SU-DHL-6 (cell line): ENCODE measurements at regions not wholly inside any gene's neighbourhood (a gene's known extent, or its start where the extent isn't known, plus 50 kb on each side); places are given as distances from the start of the nearest gene placed in this dataset.

ENCODE experiments used
- H2AFZ ChIP-seq: fragments of 200-600 bp; sonication (generic); 2 replicates; pipeline ENCODE4 v1.6.1; 2014; ENCODE audit warnings: low read depth, mild to moderate bottlenecking, moderate library complexity, mixed read lengths, antibody characterized with exemption, low read length; ENCODE audit not compliant: severe bottlenecking
- H3F3A ChIP-seq: fragments of 200-600 bp; shearing (Covaris generic); 2 replicates; pipeline ENCODE4 v1.6.0; 2016; ENCODE audit warnings: antibody characterized with exemption, mild to moderate bottlenecking; ENCODE audit not compliant: insufficient read depth
- H3K27ac ChIP-seq: fragments of 200-600 bp; sonication (generic); 2 replicates; pipeline ENCODE4 v1.5.1; 2016; ENCODE audit warnings: low read depth, mild to moderate bottlenecking, low read length, moderate library complexity, mixed read lengths
- H3K27me3 ChIP-seq: fragments of 200-600 bp; sonication (generic), shearing (Covaris generic); 2 replicates; pipeline ENCODE4 v1.6.0; 2014; ENCODE audit warnings: mild to moderate bottlenecking, low read length
- H3K36me3 ChIP-seq: fragments of 200-600 bp; sonication (generic); 2 replicates; pipeline ENCODE4 v1.6.1; 2014; ENCODE audit warnings: mild to moderate bottlenecking, low read length, mixed read lengths
- H3K4me2 ChIP-seq: fragments of 300-600, 200-600 bp; shearing (Covaris generic), sonication (generic); 2 replicates; pipeline ENCODE4 v1.6.0; 2014; ENCODE audit warnings: low read length, low read depth, mild to moderate bottlenecking; ENCODE audit not compliant: poor library complexity, severe bottlenecking
- H3K4me3 ChIP-seq: fragments of 200-600 bp; sonication (generic); 2 replicates; pipeline ENCODE4 v1.5.1; 2014; ENCODE audit warnings: antibody characterized with exemption, low read length, mild to moderate bottlenecking, mixed read lengths; ENCODE audit not compliant: insufficient read depth, poor library complexity, severe bottlenecking
- H3K79me2 ChIP-seq: fragments of 200-600 bp; sonication (generic); 2 replicates; pipeline ENCODE4 v1.6.1; 2014; ENCODE audit warnings: mild to moderate bottlenecking, low read length, moderate library complexity; ENCODE audit not compliant: insufficient read depth
- H3K9ac ChIP-seq: fragments of 200-600 bp; sonication (generic); 2 replicates; pipeline ENCODE4 v1.7.0; 2014; ENCODE audit warnings: mild to moderate bottlenecking, low read length
- H3K9me2 ChIP-seq: fragments of 200-600 bp; sonication (generic); replicated peaks from 2 replicates; pipeline ENCODE4 v1.6.1; 2014; ENCODE audit warnings: low read length; ENCODE audit not compliant: insufficient read depth
- H3K9me3 ChIP-seq: fragments of 200-600 bp; sonication (generic); 2 replicates; pipeline ENCODE4 v1.6.1; 2014; ENCODE audit warnings: low read length, mixed read lengths; ENCODE audit not compliant: insufficient read depth
- H4K20me1 ChIP-seq: fragments of 200-600 bp; sonication (generic); 2 replicates; pipeline ENCODE4 v1.6.1; 2014; ENCODE audit warnings: low read depth, mild to moderate bottlenecking, antibody characterized with exemption, low read length, moderate library complexity, mixed read lengths
- CTCF ChIP-seq: fragments of 200-600 bp; sonication (generic); IDR thresholded peaks from one replicate; pipeline ENCODE4 v1.5.1; 2017; ENCODE audit warnings: antibody characterized with exemption, mild to moderate bottlenecking, low read length, moderate library complexity; ENCODE audit not compliant: insufficient read depth, poor library complexity, severe bottlenecking
- EZH2phosphoT487 ChIP-seq: fragments of 200-600 bp; sonication (generic), shearing (Covaris generic); conservative IDR thresholded peaks from 2 replicates; pipeline ENCODE4 v1.6.1; 2018; ENCODE audit warnings: mild to moderate bottlenecking, antibody characterized with exemption, low read length, moderate library complexity, mixed read lengths

DNA sequence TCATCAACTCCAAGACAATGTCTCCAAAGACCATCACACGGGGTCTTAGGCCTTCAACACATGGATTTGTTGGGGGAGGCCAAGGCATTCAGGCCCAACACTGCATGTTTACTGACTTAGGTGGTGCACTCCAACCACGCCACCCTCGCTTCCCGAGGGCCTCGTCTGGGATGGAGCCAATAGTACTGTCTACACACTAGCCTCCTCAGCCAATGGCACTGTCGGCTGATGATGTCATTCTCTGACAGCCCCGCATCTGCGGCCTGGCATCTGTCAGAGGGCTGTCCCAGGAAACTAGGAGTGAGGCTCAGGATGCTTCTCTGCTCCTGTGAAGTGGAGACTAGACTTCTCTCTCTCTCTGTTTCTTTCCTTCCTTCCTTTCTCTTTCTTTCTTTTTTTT is 96.6 kb downstream of the TEX26 start:
- Histone ChIP-seq H3K4me3 (no peak overlapping the region), H3K79me2 (no peaks in the 10 kb centered on the region), H3K4me2 (no peak overlapping the region), H3K9me2 (no peaks in the 10 kb centered on the region), H3F3A (no peaks in the 10 kb centered on the region), H3K27me3 (no peaks in the 10 kb centered on the region), H2AFZ (no peak overlapping the region), H3K27ac (no peak overlapping the region), H3K36me3 (no peaks in the 10 kb centered on the region), H4K20me1 (no peaks in the 10 kb centered on the region), H3K9ac (no peak overlapping the region), H3K9me3 (no peaks in the 10 kb centered on the region)
- TF ChIP-seq CTCF (no peak), EZH2phosphoT487 (no peak)

DNA sequence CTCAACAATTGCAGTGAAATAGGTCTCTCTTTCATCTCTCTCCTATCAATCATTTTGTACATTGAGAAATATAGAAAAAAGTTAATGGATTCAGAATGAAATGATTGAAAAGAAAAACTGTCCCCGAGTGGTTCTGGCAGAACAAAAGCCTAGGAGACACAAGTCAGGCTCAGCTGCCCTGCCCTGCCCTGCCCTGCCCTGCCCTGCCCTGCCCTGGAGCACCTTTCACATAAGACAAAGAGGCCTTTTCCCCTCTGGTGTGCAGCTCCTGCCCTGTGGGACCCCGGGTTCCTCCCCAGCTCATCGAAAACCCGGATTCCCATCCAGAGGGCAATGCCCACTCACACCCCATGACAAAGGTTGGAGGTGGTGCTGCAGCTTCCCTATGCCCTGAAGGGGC is 94.7 kb downstream of the TEX26 start:
- Histone ChIP-seq H3F3A (no peaks in the 10 kb centered on the region), H3K9me2 (no peaks in the 10 kb centered on the region), H3K27ac (no peak overlapping the region), H4K20me1 (no peaks in the 10 kb centered on the region), H3K4me2 (no peak overlapping the region), H3K79me2 (no peaks in the 10 kb centered on the region), H3K9ac (no peak overlapping the region), H3K4me3 (no peak overlapping the region), H2AFZ (no peak overlapping the region), H3K9me3 (no peaks in the 10 kb centered on the region), H3K27me3 (no peaks in the 10 kb centered on the region), H3K36me3 (no peaks in the 10 kb centered on the region)
- TF ChIP-seq CTCF = no peak
- no peak for TF ChIP-seq EZH2phosphoT487
